ENCODE measurements at regions not wholly inside any gene's neighbourhood (a gene's known extent, or its start where the extent isn't known, plus 50 kb on each side); places are given as distances from the start of the nearest gene placed in this dataset.

GRCh38 chr20:12211361-12211760 is 293.7 kb downstream of the BTBD3 start:
- Histone ChIP-seq H3K4me3 (no peak overlapping the region), H3K36me3 (no peaks in the 10 kb centered on the region), H3K27me3 (no peaks in the 10 kb centered on the region), H3K4me1 (no peaks in the 10 kb centered on the region), H3K27ac (no peak overlapping the region), H3K9me3 (no peaks in the 10 kb centered on the region)
- 69 to 71% methylated on average over 3 to 4 of the region's 4 CpGs for WGBS, 2 donors
- no peak for TF ChIP-seq POLR2A (IDR thresholded peaks at IDR 0.05)
- TF ChIP-seq CTCF (IDR thresholded peaks at IDR 0.05), result no peak
- no peak for DNase-seq
- intact Hi-C loops (cut with DNase I), result no loop called here

- Histone ChIP-seq H3K27ac (no peak overlapping the region), H3K9me3 (no peaks in the 10 kb centered on the region), H3K4me1 (no peaks in the 10 kb centered on the region), H3K4me3 (no peak overlapping the region), H3K27me3 (no peaks in the 10 kb centered on the region), H3K36me3 (no peaks in the 10 kb centered on the region)
- TF ChIP-seq POLR2A (IDR thresholded peaks at IDR 0.05), result no peak
- no peak for TF ChIP-seq CTCF (IDR thresholded peaks at IDR 0.05)
- intact Hi-C loops (cut with DNase I), result no loop called here
- DNase-seq, result no peak
Measured at GRCh38 chr20:12217382-12217781, 299.7 kb downstream of the BTBD3 start.

GRCh38 chr20:12219798-12220197 is 302.1 kb downstream of the BTBD3 start:
- no peak overlapping the region for H3K27ac ChIP-seq
- DNase-seq, result no peak
- no peaks in the 10 kb centered on the region for H3K27me3 ChIP-seq
- H3K36me3 ChIP-seq, result no peaks in the 10 kb centered on the region
- H3K9me3 ChIP-seq, result no peaks in the 10 kb centered on the region
- TF ChIP-seq POLR2A (IDR thresholded peaks at IDR 0.05) (no peak), CTCF (IDR thresholded peaks at IDR 0.05) (no peak)
- no peaks in the 10 kb centered on the region for H3K4me1 ChIP-seq
- WGBS, 2 donors, result 77 to 80% methylated on average over 2 of the region's 2 CpGs
- intact Hi-C loops (cut with DNase I), result no loop called here
- no peak overlapping the region for H3K4me3 ChIP-seq

- 54 to 70% methylated on average over 2 of the region's 2 CpGs for WGBS, 2 donors
- Histone ChIP-seq H3K4me3 (no peak overlapping the region), H3K36me3 (no peaks in the 10 kb centered on the region), H3K27me3 (no peaks in the 10 kb centered on the region), H3K9me3 (no peaks in the 10 kb centered on the region), H3K4me1 (no peaks in the 10 kb centered on the region), H3K27ac (no peak overlapping the region)
- intact Hi-C loops (cut with DNase I), result no loop called here
- no peak for TF ChIP-seq CTCF (IDR thresholded peaks at IDR 0.05)
- no peak for TF ChIP-seq POLR2A (IDR thresholded peaks at IDR 0.05)
- DNase-seq, result no peak
Measured at GRCh38 chr20:12223057-12223456, 305.4 kb downstream of the BTBD3 start.

- 86 to 89% methylated on average over 1 of the region's 1 CpG for WGBS, 2 donors
- intact Hi-C loops (cut with DNase I), result no loop called here
- no peaks in the 10 kb centered on the region for H3K9me3 ChIP-seq
- no peak for DNase-seq
- H3K27me3 ChIP-seq, result no peaks in the 10 kb centered on the region
- no peak overlapping the region for H3K4me3 ChIP-seq
- no peaks in the 10 kb centered on the region for H3K4me1 ChIP-seq
- H3K36me3 ChIP-seq, result no peaks in the 10 kb centered on the region
- TF ChIP-seq CTCF (IDR thresholded peaks at IDR 0.05) (no peak), POLR2A (IDR thresholded peaks at IDR 0.05) (no peak)
- H3K27ac ChIP-seq, result no peak overlapping the region
Measured at GRCh38 chr20:12225898-12226297, 308.2 kb downstream of the BTBD3 start.
